ENCODE measurements at regions not wholly inside any gene's neighbourhood (a gene's known extent, or its start where the extent isn't known, plus 50 kb on each side); places are given as distances from the start of the nearest gene placed in this dataset.

GRCh38 chr6:81561731-81562130 lies 190.8 kb downstream of the TENT5A start:
- H3K27ac ChIP-seq (ENCODE audit: extremely low read depth, low read depth, low read length), result 0 out of 2 replicates have a peak overlapping the region, but pooled peaks have one; percentile 18
- peak overlapping the region; percentile 24 for H3K4me3 ChIP-seq (ENCODE audit: low read depth, low read length)
- TF ChIP-seq ZNF692 (tag by site-specific recombination; IDR thresholded peaks at IDR 0.05) (no peak), ZNF133 (tag by site-specific recombination; IDR thresholded peaks at IDR 0.05) (no peak), ZNF24 (tag by site-specific recombination; IDR thresholded peaks at IDR 0.05) (no peak), ZNF596 (tag by site-specific recombination; IDR thresholded peaks at IDR 0.05) (no peak), ZBTB44 (tag by site-specific recombination; IDR thresholded peaks at IDR 0.05) (no peak), ZNF830 (tag by site-specific recombination; IDR thresholded peaks at IDR 0.05; ENCODE audit: low read depth) (no peak), ZNF558 (tag by site-specific recombination; IDR thresholded peaks at IDR 0.05) (no peak), ZNF132 (tag by site-specific recombination; IDR thresholded peaks at IDR 0.05; ENCODE audit: borderline replicate concordance) (no peak)
- peaks cover 13% of the 10 kb centered on the region; the same call in 1 of the 2 replicates for H3K4me1 ChIP-seq (ENCODE audit: control insufficient read depth, insufficient read depth, low read length)
- POLR2A ChIA-PET, result interaction anchor here (0.6 to 2.4 kb wide), 2 partner anchors 191 to 224 kb away, joined by 3 to 20 read pairs; partner anchors contain the start of gene TENT5A
- H3K36me3 ChIP-seq (ENCODE audit: control insufficient read depth in 2 of 2, insufficient read depth in 1 of 2, low read length in 2 of 2), result no peaks in the 10 kb centered on the region
- no peaks in the 10 kb centered on the region for H3K9me3 ChIP-seq (ENCODE audit: control insufficient read depth, insufficient read depth, low read depth, low read length)
- CTCF ChIA-PET, result interaction anchor here (0.8 kb wide), 1 partner anchor 231 kb away, joined by 3 read pairs; no protein-coding TSS in a partner anchor

GRCh38 chr6:81561071-81561564 lies 191.4 kb downstream of the TENT5A start:
- POLR2A ChIA-PET, result interaction anchor here (0.6 to 2.4 kb wide), 2 partner anchors 191 to 223 kb away, joined by 3 to 20 read pairs; partner anchors contain the start of gene TENT5A
- H3K27ac ChIP-seq (ENCODE audit: extremely low read depth, low read depth, low read length), result no peak overlapping the region
- H3K4me1 ChIP-seq (ENCODE audit: control insufficient read depth, insufficient read depth, low read length), result peaks cover 13% of the 10 kb centered on the region; the same call in 1 of the 2 replicates
- TF ChIP-seq PRDM10 (tag by site-specific recombination; IDR thresholded peaks at IDR 0.05), result peak; percentile 68
- peak; percentile 80 for TF ChIP-seq SCRT2 (tag by site-specific recombination; IDR thresholded peaks at IDR 0.05)
- TF ChIP-seq SCRT1 (tag by site-specific recombination; IDR thresholded peaks at IDR 0.05; ENCODE audit: borderline replicate concordance), result peak; percentile 57; the same call in 1 of the 2 replicates
- TF ChIP-seq REPIN1 (tag by site-specific recombination; IDR thresholded peaks at IDR 0.05; ENCODE audit: low read depth), result no peak
- TF ChIP-seq KLF8 (tag by site-specific recombination; IDR thresholded peaks at IDR 0.05), result peak; percentile 59
- 0 out of 2 replicates have a peak, but pooled peaks have one; percentile 62 for TF ChIP-seq ZFP37 (tag by site-specific recombination; IDR thresholded peaks at IDR 0.05)
- TF ChIP-seq ZNF707 (tag by site-specific recombination; IDR thresholded peaks at IDR 0.05), result no peak
- H3K9me3 ChIP-seq (ENCODE audit: control insufficient read depth, insufficient read depth, low read depth, low read length), result no peaks in the 10 kb centered on the region
- no peaks in the 10 kb centered on the region for H3K36me3 ChIP-seq (ENCODE audit: control insufficient read depth in 2 of 2, insufficient read depth in 1 of 2, low read length in 2 of 2)
- CTCF ChIA-PET, result interaction anchor here (0.7 kb wide), 1 partner anchor 1645 kb away, joined by 3 read pairs; no protein-coding TSS in a partner anchor
- H3K4me3 ChIP-seq (ENCODE audit: low read depth, low read length), result no peak overlapping the region
